OCI-LY3 (cell line): ENCODE measurements at regions not wholly inside any gene's neighbourhood (a gene's known extent, or its start where the extent isn't known, plus 50 kb on each side); places are given as distances from the start of the nearest gene placed in this dataset.

Experiments used
- H2AFZ ChIP-seq: fragments of 200-600, 300-600 bp; shearing (Covaris generic); 2 replicates; pipeline ENCODE4 v1.6.0; 2014; ENCODE audit warnings: antibody characterized with exemption, low read depth, low read length
- H3K27ac ChIP-seq: fragments of 200-600, 300-600 bp; sonication (generic); 2 replicates; pipeline ENCODE4 v1.5.1; 2014; ENCODE audit warnings: mild to moderate bottlenecking, low read length, moderate library complexity, mixed read lengths
- H3K27me3 ChIP-seq: fragments of 200-600, 300-600 bp; sonication (generic); 2 replicates; pipeline ENCODE4 v1.6.1; 2014; ENCODE audit warnings: low read depth, low read length, mixed read lengths
- H3K36me3 ChIP-seq: fragments of 200-600, 300-600 bp; sonication (generic); replicated peaks from 2 replicates; pipeline ENCODE3; 2014; ENCODE audit warnings: low read depth, low read length, mixed read lengths
- H3K4me1 ChIP-seq: fragments of 300-600, 200-600 bp; sonication (generic); 2 replicates; pipeline ENCODE4 v1.6.1; 2014; ENCODE audit warnings: low read length, mixed read lengths
- H3K4me2 ChIP-seq: fragments of 200-600, 300-600 bp; sonication (generic); 2 replicates; pipeline ENCODE4 v1.6.1; 2014; ENCODE audit warnings: low read length, mixed read lengths
- H3K4me3 ChIP-seq: fragments of 300-600, 200-600 bp; sonication (generic); 2 replicates; pipeline ENCODE4 v1.5.1; 2014; ENCODE audit warnings: antibody characterized with exemption, mild to moderate bottlenecking, low read length, moderate library complexity
- H3K79me2 ChIP-seq: fragments of 300-600, 200-600 bp; shearing (Covaris generic); 2 replicates; pipeline ENCODE4 v1.6.1; 2014; ENCODE audit warnings: mild to moderate bottlenecking, low read length, mixed read lengths
- H3K9ac ChIP-seq: fragments of 300-600, 200-600 bp; shearing (Covaris generic); 2 replicates; pipeline ENCODE4 v1.6.0; 2014; ENCODE audit warnings: mild to moderate bottlenecking, low read length, moderate library complexity
- H3K9me3 ChIP-seq: fragments of 200-600, 300-600 bp; shearing (Covaris generic); 2 replicates; pipeline ENCODE4 v1.6.1; 2014; ENCODE audit warnings: low read length, mixed read lengths; ENCODE audit not compliant: insufficient read depth
- H4K20me1 ChIP-seq: fragments of 200-600, 300-600 bp; sonication (generic); 2 replicates; pipeline ENCODE4 v1.6.1; 2016; ENCODE audit warnings: low read length, mixed read lengths; ENCODE audit not compliant: insufficient read depth
- CTCF ChIP-seq: fragments of 200-600, 300-600 bp; sonication (generic); IDR thresholded peaks from 2 replicates; pipeline ENCODE4 v1.5.1; 2014; ENCODE audit warnings: antibody characterized with exemption, low read length, low read depth
- EZH2phosphoT487 ChIP-seq: fragments of 200-600 bp; shearing (Covaris generic); IDR thresholded peaks from 2 replicates; pipeline ENCODE4 v1.6.1; 2018; ENCODE audit warnings: antibody characterized with exemption, mixed run types, low read depth

GRCh38 chr2:224202281-224202865 is 163.3 kb upstream of the SERPINE2 start:
- H3K4me2 ChIP-seq, result no peak overlapping the region

GRCh38 chr2:224198436-224198835 is 159.3 kb upstream of the SERPINE2 start:
- Histone ChIP-seq H2AFZ (no peak overlapping the region), H3K36me3 (no peaks in the 10 kb centered on the region), H3K9me3 (no peaks in the 10 kb centered on the region), H3K9ac (no peak overlapping the region), H3K27ac (no peak overlapping the region), H4K20me1 (no peaks in the 10 kb centered on the region), H3K4me1 (no peaks in the 10 kb centered on the region), H3K4me3 (no peak overlapping the region), H3K4me2 (no peak overlapping the region), H3K79me2 (no peaks in the 10 kb centered on the region), H3K27me3 (no peaks in the 10 kb centered on the region; the same call in 1 of the 2 replicates)
- TF ChIP-seq CTCF (no peak), EZH2phosphoT487 (no peak)

More at GRCh38 chr2:224202281-224202865, 163.3 kb upstream of the SERPINE2 start:
- no peaks in the 10 kb centered on the region for H3K9me3 ChIP-seq
- H3K79me2 ChIP-seq, result no peaks in the 10 kb centered on the region
- H4K20me1 ChIP-seq, result no peaks in the 10 kb centered on the region
- no peaks in the 10 kb centered on the region for H3K36me3 ChIP-seq
- H3K9ac ChIP-seq, result no peak overlapping the region
- H3K4me3 ChIP-seq, result no peak overlapping the region
- TF ChIP-seq EZH2phosphoT487 (no peak), CTCF (no peak)
- no peak overlapping the region for H3K27ac ChIP-seq
- no peak overlapping the region for H2AFZ ChIP-seq
- H3K4me1 ChIP-seq, result no peaks in the 10 kb centered on the region
- no peaks in the 10 kb centered on the region; the same call in 1 of the 2 replicates for H3K27me3 ChIP-seq

GRCh38 chr2:224196810-224197209 is 157.7 kb upstream of the SERPINE2 start:
- no peak overlapping the region for H3K27ac ChIP-seq
- H3K4me3 ChIP-seq, result no peak overlapping the region
- TF ChIP-seq EZH2phosphoT487, result no peak
- TF ChIP-seq CTCF, result no peak
- no peak overlapping the region for H2AFZ ChIP-seq
- H3K9me3 ChIP-seq, result no peaks in the 10 kb centered on the region
- no peak overlapping the region for H3K4me2 ChIP-seq
- peaks cover 6% of the 10 kb centered on the region; the same call in 1 of the 2 replicates for H3K4me1 ChIP-seq
- no peaks in the 10 kb centered on the region; the same call in 1 of the 2 replicates for H3K27me3 ChIP-seq
- H3K9ac ChIP-seq, result no peak overlapping the region
- H4K20me1 ChIP-seq, result no peaks in the 10 kb centered on the region
- H3K79me2 ChIP-seq, result no peaks in the 10 kb centered on the region
- no peaks in the 10 kb centered on the region for H3K36me3 ChIP-seq

- H4K20me1 ChIP-seq, result no peaks in the 10 kb centered on the region
- no peak overlapping the region for H3K27ac ChIP-seq
- H2AFZ ChIP-seq, result no peak overlapping the region
- no peaks in the 10 kb centered on the region; the same call in 1 of the 2 replicates for H3K27me3 ChIP-seq
- no peak overlapping the region for H3K4me3 ChIP-seq
- H3K9ac ChIP-seq, result no peak overlapping the region
- no peaks in the 10 kb centered on the region for H3K36me3 ChIP-seq
- peaks cover 6% of the 10 kb centered on the region; the same call in 1 of the 2 replicates for H3K4me1 ChIP-seq
- no peaks in the 10 kb centered on the region for H3K9me3 ChIP-seq
- no peak overlapping the region for H3K4me2 ChIP-seq
- H3K79me2 ChIP-seq, result no peaks in the 10 kb centered on the region
- TF ChIP-seq EZH2phosphoT487 (no peak), CTCF (no peak)
Measured at GRCh38 chr2:224195925-224196571, 157.0 kb upstream of the SERPINE2 start.
